Hepatocyte (in vitro differentiated cells): ENCODE measurements at regions not wholly inside any gene's neighbourhood (a gene's known extent, or its start where the extent isn't known, plus 50 kb on each side); places are given as distances from the start of the nearest gene placed in this dataset.

Experiments
- DNase-seq: peaks from one replicate; pipeline ENCODE4 v3.0.0-alpha.2; 2016; ENCODE audit warnings: low spot score
- H2AFZ ChIP-seq: fragments of 200-600 bp; sonication (generic); 2 replicates; pipeline ENCODE4 v1.6.0; 2016; ENCODE audit warnings: antibody characterized with exemption, mild to moderate bottlenecking
- H3K27ac ChIP-seq: fragments of 200-600 bp; sonication (generic); 2 replicates; pipeline ENCODE4 v1.5.1; 2016; ENCODE audit warnings: mild to moderate bottlenecking
- H3K27me3 ChIP-seq: fragments of 200-600 bp; sonication (generic); 2 replicates; pipeline ENCODE4 v1.6.1; 2016
- H3K36me3 ChIP-seq: fragments of 200-600 bp; sonication (generic); replicated peaks from 2 replicates; pipeline ENCODE4 v1.5.1; 2016; ENCODE audit warnings: low read depth; ENCODE audit not compliant: insufficient read depth
- H3K4me1 ChIP-seq: fragments of 200-600 bp; sonication (generic); 2 replicates; pipeline ENCODE4 v1.5.1; 2016; ENCODE audit warnings: mild to moderate bottlenecking, moderate library complexity; ENCODE audit not compliant: insufficient read depth
- H3K4me2 ChIP-seq: fragments of 200-600 bp; sonication (generic); 2 replicates; pipeline ENCODE4 v1.6.0; 2016
- H3K4me3 ChIP-seq: fragments of 200-600 bp; sonication (generic); 2 replicates; pipeline ENCODE4 v1.5.1; 2016; ENCODE audit warnings: mild to moderate bottlenecking
- H3K79me2 ChIP-seq: fragments of 200-600 bp; sonication (generic); 2 replicates; pipeline ENCODE4 v1.6.0; 2017; ENCODE audit warnings: mild to moderate bottlenecking
- H3K9me2 ChIP-seq: fragments of 200-600 bp; sonication (generic); replicated peaks from 2 replicates; pipeline ENCODE4 v1.6.0; 2017; ENCODE audit warnings: mild to moderate bottlenecking; ENCODE audit not compliant: insufficient read depth
- H3K9me3 ChIP-seq: fragments of 200-600 bp; sonication (generic); 2 replicates; pipeline ENCODE4 v1.5.1; 2016; ENCODE audit warnings: low read depth, mild to moderate bottlenecking
- H4K20me1 ChIP-seq: fragments of 200-600 bp; sonication (generic); 2 replicates; pipeline ENCODE4 v1.6.0; 2016; ENCODE audit warnings: mild to moderate bottlenecking; ENCODE audit not compliant: insufficient read depth, poor library complexity, severe bottlenecking
- EZH2 ChIP-seq: fragments of 200-600 bp; sonication (generic); IDR thresholded peaks from 2 replicates; pipeline ENCODE4 v1.6.1; 2016; ENCODE audit warnings: antibody characterized with exemption, mild to moderate bottlenecking, borderline replicate concordance
- EZH2phosphoT487 ChIP-seq: fragments of 200-600 bp; sonication (generic); IDR thresholded peaks from one replicate; pipeline ENCODE4 v1.6.1; 2018; ENCODE audit warnings: antibody characterized with exemption, mild to moderate bottlenecking, low read depth, moderate library complexity; ENCODE audit not compliant: unreplicated experiment, severe bottlenecking
- WGBS: methylation state at CpG from one replicate; pipeline ENCODE4 v1.1.6; 2016; ENCODE audit warnings: low lambda C conversion rate; ENCODE audit errors: missing lambda C conversion rate; 5-methylcytosine and 5-hydroxymethylcytosine counted together
- TF ChIP-seq, protein P1 (sequence below): fragments of 200-600 bp; sonication (generic); IDR thresholded peaks from 2 replicates; pipeline ENCODE4 v1.5.1; 2016; ENCODE audit warnings: antibody characterized with exemption, mild to moderate bottlenecking; ENCODE audit not compliant: poor library complexity

DNA sequence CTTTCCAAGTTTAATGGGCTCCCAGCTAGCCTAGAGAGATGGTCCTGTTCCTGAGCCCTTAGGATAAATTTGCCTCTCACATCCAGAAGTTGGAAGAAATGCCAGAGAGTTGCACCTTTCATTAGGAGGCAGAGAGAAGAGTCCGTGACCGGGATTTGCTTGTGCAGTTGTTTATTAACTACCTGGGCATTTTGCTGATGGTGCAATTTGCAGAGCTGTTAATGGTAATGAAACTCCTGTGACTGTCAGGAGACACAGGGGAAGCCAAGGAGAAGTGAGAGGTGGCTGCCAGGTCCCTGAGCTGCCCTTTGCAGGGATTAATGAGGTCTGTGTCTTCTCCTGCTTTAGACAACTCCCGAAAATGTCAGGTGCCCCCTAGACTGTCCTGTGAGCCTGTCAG is 69.1 kb upstream of the B3GAT1 start:
- WGBS: 62% methylated on average over 3 of the region's 3 CpGs
- no peak for TF ChIP-seq EZH2phosphoT487
- TF ChIP-seq, protein P1, sequence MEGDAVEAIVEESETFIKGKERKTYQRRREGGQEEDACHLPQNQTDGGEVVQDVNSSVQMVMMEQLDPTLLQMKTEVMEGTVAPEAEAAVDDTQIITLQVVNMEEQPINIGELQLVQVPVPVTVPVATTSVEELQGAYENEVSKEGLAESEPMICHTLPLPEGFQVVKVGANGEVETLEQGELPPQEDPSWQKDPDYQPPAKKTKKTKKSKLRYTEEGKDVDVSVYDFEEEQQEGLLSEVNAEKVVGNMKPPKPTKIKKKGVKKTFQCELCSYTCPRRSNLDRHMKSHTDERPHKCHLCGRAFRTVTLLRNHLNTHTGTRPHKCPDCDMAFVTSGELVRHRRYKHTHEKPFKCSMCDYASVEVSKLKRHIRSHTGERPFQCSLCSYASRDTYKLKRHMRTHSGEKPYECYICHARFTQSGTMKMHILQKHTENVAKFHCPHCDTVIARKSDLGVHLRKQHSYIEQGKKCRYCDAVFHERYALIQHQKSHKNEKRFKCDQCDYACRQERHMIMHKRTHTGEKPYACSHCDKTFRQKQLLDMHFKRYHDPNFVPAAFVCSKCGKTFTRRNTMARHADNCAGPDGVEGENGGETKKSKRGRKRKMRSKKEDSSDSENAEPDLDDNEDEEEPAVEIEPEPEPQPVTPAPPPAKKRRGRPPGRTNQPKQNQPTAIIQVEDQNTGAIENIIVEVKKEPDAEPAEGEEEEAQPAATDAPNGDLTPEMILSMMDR: no peak
- TF ChIP-seq EZH2: no peak
- DNase-seq: peak; percentile 39
- Histone ChIP-seq H3K36me3 (no peaks in the 10 kb centered on the region), H3K9me3 (no peaks in the 10 kb centered on the region), H4K20me1 (no peaks in the 10 kb centered on the region), H3K79me2 (no peaks in the 10 kb centered on the region), H3K4me2 (no peak overlapping the region), H2AFZ (no peak overlapping the region), H3K4me1 (no peaks in the 10 kb centered on the region), H3K9me2 (no peaks in the 10 kb centered on the region), H3K27me3 (no peaks in the 10 kb centered on the region), H3K27ac (no peak overlapping the region), H3K4me3 (no peak overlapping the region)

DNA sequence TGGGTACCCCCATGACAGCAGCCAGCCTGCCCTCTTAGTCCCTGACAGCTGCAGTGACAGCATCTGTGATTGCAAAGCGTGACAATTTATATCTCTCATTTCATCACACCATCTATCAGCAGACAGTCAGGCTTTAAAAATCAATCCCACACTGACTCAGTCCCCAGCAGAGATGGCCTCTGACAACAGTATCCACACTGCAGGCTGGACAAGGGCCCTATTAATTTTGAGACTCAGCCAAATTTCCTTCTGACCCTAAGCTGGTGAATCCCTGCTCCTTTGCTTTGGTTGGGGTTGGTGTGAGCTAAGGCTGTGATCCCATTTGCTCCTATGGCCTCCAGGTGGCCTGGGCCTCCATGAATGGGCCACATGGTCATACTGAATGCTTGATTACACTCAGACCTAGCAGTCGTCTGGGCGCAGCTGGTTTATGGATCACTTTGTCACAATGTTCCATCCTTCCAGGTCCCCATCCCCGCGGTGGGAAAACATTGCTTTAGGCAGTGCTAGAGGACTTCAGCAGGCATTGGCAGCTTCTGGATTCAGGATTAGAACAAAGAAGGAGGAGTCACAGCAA is 68.2 kb upstream of the B3GAT1 start:
- Histone ChIP-seq H3K4me2 (no peak overlapping the region), H3K9me3 (no peaks in the 10 kb centered on the region), H3K27ac (no peak overlapping the region), H3K79me2 (no peaks in the 10 kb centered on the region), H3K27me3 (no peaks in the 10 kb centered on the region), H3K9me2 (no peaks in the 10 kb centered on the region), H3K36me3 (no peaks in the 10 kb centered on the region), H3K4me1 (no peaks in the 10 kb centered on the region), H2AFZ (no peak overlapping the region), H3K4me3 (no peak overlapping the region), H4K20me1 (no peaks in the 10 kb centered on the region)
- TF ChIP-seq, protein P1: no peak
- TF ChIP-seq EZH2phosphoT487 (no peak), EZH2 (no peak)
- no peak for DNase-seq
- WGBS: 77% methylated on average over 5 of the region's 5 CpGs

DNA sequence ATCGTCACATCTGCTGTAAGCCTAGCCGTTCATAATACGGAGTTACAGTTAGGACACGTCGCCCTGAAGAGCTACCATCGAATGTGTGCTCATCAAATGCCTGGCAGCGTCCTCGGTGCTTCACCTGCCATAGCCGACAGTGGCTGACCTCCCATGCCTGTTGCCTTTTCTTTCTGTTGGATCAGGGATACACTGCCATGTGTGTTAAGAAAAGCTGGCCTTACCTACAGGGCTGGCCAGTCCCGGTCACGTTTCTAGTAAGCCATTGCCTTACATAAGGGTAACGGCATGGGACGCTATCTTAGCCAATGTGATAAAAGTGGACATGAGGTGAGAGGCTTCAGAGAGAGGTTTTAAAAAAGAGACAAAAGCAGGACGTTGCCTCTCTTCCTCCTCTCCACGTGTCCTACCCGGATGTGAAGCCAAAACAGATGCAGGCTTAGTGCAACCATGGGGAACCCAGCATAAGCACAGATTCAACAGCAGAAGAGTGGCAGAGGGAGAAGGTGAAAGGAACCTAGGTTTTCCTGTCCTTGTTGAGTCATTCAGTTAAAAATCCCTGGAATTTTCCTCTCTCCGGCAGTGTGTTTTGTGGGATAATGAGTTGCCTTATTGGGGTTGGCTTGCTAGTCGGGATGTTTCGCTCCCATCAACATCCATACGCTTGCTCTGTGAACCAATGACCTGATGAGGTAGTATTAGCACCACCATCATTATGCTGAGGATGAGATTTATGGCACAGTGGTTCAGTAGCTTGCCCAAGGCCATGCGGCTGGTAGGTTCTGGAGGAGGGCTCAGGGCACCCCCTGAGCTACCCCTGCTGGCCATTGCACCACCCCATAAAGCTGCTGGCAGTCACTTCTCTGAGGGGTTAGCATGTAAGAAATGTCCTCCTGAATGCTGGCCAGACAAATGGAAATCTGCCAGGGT is 67.4 kb upstream of the B3GAT1 start:
- Histone ChIP-seq H3K4me2 (no peak overlapping the region), H3K4me1 (no peaks in the 10 kb centered on the region), H3K36me3 (no peaks in the 10 kb centered on the region), H4K20me1 (no peaks in the 10 kb centered on the region), H3K9me2 (no peaks in the 10 kb centered on the region), H3K79me2 (no peaks in the 10 kb centered on the region), H3K27ac (no peak overlapping the region), H3K4me3 (no peak overlapping the region), H3K27me3 (no peaks in the 10 kb centered on the region), H2AFZ (no peak overlapping the region), H3K9me3 (no peaks in the 10 kb centered on the region)
- whole genome bisulfite sequencing: 86% methylated on average over 21 of the region's 21 CpGs
- TF ChIP-seq EZH2phosphoT487: no peak
- TF ChIP-seq, protein P1: no peak
- no peak for TF ChIP-seq EZH2
- no peak for DNase-seq
